ENCODE measurements at regions not wholly inside any gene's neighbourhood (a gene's known extent, or its start where the extent isn't known, plus 50 kb on each side); places are given as distances from the start of the nearest gene placed in this dataset.
A peak's percentile ranks its signal among the peaks of the same experiment; 100 is the strongest.
"Not testable (repeated sequence)": the region's sequence is repeated elsewhere in the genome, so short reads cannot be mapped to it uniquely, and the experiment has no call there.

DNA sequence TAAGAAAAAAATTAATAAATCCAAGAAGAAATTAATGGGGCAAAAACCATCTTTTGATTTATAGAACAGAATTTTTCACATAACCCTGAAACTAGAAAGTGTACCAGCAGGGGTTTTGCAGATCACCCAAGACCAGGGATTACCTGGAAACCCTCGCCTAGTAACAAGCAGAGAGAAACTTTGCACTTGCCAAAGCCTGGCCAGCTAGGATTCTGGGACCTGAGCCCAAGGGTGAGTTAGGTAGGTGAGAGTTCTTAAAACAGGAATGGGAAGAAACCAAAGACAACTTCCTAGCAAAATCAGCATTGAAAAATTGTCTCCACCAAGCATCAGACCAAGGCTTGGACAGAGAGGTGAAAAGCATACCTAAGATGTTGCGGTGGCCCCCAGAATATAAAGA, 247.0 kb upstream of the NBEA start:
- DNase-seq (ENCODE audit: low read depth): no peak

DNA sequence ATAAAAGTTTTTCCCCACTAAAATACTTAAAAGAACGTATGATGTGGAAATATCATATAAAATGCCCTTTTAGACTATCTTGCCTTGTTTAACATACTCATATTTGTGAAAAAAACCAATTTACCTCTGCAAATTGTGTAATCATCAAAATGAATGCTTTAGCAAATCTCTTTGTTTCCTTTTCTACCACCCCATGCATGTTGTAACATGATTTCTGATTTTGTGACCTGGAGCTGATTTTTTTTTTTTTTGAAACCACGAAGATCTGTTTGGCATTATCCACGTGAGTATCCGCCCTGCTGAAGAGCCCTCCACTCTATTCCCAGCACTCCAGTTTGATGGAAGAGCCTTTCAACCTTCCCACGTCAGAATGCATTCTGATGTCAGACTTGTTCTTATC, 245.8 kb upstream of the NBEA start:
- no peak for DNase-seq (ENCODE audit: low read depth)

- no peak for DNase-seq (ENCODE audit: low read depth)
Measured at GRCh38 chr13:34696741-34697140, 245.3 kb upstream of the NBEA start.

GRCh38 chr13:34698945-34699344, 243.1 kb upstream of the NBEA start:
- no peak for DNase-seq (ENCODE audit: low read depth)

DNA sequence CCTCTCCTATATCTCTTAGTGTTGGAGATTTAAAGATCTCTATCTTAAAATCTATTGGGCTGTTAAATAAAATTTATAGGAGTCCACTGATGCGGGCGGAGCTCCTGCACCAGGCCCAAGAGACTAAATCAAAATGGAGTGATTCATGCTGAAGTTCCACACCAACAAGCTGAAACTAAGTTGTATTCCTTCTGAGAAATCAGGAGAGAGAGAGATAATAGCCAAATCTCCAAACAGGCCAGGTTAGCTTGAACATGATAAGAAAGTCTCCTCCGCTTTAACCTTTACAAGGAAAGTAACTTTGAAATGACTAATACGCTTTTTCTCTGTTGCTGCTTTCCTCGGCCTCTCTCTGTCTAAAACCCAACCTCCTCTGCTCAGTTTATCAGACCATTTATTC, 241.9 kb upstream of the NBEA start:
- no peak for DNase-seq (ENCODE audit: low read depth)

DNA sequence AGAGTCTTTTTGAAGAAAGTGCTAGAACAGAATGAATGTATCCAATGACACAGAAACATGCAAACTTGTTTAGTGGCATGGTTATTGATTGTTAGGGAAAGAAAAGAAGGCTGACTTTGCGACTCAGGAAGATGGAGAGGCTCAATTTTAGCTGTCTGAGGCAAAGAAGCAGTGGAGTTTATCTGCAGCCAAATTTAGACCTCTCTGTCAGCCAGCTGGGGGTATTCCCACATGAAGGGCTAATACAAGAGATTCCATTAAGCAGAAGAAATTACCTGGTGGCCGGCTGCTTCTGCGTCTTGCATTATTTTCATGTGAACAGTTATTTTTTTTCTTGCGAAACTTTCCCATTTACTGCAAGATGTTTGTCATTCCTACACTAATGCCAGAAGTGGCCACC, 240.2 kb upstream of the NBEA start:
- DNase-seq (ENCODE audit: low read depth): no peak

DNA sequence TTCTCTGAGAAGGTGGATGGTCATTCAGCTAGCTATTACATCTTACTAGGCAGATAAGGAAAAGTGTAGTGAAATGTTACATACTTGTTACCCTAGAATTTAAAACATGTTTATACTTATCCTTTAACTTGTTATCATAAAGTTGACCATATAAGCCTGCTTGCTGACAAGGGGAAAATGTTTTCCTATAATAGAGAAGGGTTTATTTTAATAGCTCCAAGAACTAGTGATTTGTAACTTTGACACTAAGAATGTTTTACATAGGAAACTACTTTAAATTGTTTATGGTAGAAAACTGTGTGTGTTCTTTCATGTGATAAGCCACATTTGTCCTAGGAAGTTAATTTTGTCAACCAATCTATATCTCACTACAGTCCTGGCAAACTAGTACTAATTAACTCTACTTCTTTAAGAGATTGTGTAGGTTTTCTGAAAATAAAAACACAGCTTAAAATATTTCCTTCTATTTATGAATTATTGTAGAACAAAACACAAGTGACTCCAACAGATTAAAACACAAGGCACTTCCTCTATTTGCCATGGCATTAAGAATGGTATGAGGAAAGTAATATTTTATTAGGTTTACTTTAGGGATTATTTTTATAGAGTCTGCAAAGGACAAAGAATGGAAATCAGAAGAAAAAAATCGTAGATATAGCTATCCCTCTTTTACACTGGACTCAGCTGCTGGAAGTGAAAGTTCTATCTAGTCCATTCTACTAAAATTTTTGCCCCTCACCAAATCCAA, 233.3 kb upstream of the NBEA start:
- DNase-seq (ENCODE audit: low read depth): no peak

DNA sequence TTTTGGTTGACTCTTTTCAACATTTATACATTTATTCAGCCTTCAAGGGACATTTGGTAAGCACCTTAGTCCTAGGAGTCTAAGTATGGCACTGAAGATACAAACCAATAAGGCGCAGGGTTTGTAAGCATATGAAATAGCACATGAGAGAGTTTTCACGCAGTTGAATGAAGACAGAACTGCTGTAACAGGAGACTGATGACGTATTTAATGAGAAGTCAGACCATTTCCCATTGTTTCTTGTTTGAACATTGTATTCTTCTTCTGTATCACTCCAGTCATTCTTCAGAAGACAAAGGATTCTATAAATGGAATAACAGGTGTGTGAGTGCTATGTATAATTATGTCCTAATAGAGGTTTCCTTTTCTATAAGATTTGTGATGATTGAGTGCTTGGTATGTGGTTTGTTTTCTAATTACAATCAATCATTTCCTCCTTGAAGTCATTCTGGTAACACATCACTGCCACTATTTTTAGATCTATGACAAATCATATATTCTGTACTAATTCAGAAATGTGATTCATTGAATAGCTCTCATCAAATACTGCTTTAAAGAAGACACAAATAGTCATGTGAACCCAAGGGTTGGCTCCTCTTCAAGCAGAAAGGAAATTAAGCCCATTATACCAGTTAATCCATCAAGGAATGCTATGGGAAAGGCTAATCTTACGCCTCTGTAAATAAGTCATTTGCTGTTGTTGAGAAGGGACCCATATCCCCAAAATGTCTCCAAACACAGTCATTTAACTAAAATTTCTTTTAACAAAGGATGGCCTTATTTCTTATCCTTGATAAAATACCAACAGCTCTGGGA, 222.8 kb upstream of the NBEA start:
- DNase-seq (ENCODE audit: low read depth): no peak

DNA sequence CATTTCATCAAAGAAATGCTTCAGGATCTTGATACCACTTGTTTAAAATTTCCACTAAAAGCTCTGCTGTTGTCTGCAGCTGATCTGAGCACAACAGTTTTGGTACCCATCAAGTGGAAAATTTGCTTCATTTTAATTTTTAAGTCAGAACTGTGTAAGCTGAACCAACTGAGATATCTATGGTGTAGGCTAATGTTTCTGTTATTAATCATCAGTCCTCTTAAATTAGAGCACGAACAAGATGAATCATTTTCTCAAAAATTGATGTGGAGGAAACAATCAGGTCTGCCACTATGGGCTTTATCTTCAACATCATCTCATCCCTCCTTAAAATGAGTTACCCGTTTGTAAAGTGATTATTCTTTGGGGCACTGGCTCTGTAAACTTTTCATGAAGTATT, 221.5 kb upstream of the NBEA start:
- DNase-seq (ENCODE audit: low read depth): peak; percentile 40

GRCh38 chr13:34721631-34722595, 220.2 kb upstream of the NBEA start:
- no peak for DNase-seq (ENCODE audit: low read depth)

GRCh38 chr13:34722922-34723321, 219.1 kb upstream of the NBEA start:
- DNase-seq (ENCODE audit: low read depth): no peak

GRCh38 chr13:34730961-34731360, 211.1 kb upstream of the NBEA start:
- no peak for DNase-seq (ENCODE audit: low read depth)

- peak; percentile 6 for DNase-seq (ENCODE audit: low read depth)
Measured at GRCh38 chr13:34731486-34731885, 210.6 kb upstream of the NBEA start.

GRCh38 chr13:34733721-34734120, 208.3 kb upstream of the NBEA start:
- no peak for DNase-seq (ENCODE audit: low read depth)

DNA sequence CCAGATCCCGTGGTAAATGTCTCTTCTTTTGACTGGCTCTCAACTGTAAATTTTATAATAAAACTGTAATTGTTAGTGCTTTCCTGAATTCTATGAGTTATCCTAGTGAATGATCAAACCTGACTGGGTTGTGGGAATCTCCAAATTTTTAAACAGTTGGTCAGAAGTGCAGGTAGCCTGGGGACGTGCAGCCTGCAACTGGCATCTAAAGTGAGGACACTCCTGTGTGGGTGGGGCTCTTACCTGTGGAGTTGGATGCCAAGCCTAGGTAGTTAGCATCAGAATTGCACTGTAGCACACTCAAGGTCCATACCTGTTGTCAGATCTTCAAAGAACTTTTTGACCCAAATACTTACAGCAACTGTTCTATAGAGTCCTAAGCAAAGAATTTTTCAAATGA, 207.1 kb upstream of the NBEA start:
- DNase-seq (ENCODE audit: low read depth): no peak

- no peak for DNase-seq (ENCODE audit: low read depth)
Measured at GRCh38 chr13:34738254-34738992, 203.6 kb upstream of the NBEA start.

- not testable (repeated sequence) for DNase-seq (ENCODE audit: low read depth)
Measured at GRCh38 chr13:34747056-34747455, 195.0 kb upstream of the NBEA start.

- no peak for DNase-seq (ENCODE audit: low read depth)
Measured at GRCh38 chr13:34747507-34747906, 194.6 kb upstream of the NBEA start.

DNA sequence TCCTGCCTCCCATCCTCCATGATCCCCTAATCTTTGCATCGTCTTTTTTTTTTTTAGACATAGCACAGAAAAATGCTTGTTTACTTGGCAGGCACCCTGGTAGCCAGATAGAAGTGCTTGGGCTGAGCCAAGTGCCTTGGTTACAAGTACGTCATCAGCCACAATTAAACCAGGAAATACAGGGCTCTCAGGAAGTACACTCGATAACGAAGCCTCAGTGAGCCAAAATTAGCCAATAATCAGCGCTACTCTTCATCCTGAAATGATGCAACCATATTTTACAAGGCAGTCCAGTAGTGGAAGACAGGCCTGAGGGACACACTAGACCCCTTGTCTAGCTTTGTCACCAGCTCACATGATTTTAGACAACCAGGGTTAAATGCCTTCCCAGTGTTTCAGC, 194.0 kb upstream of the NBEA start:
- DNase-seq (ENCODE audit: low read depth): no peak

GRCh38 chr13:34748596-34748995, 193.5 kb upstream of the NBEA start:
- no peak for DNase-seq (ENCODE audit: low read depth)

GRCh38 chr13:34749046-34749445, 193.0 kb upstream of the NBEA start:
- no peak for DNase-seq (ENCODE audit: low read depth)
